ENCODE measurements at regions not wholly inside any gene's neighbourhood (a gene's known extent, or its start where the extent isn't known, plus 50 kb on each side); places are given as distances from the start of the nearest gene placed in this dataset.

- Mint-ChIP-seq H3K36me3 (ENCODE audit: low read depth) (no peaks in the 10 kb centered on the region), H3K9me3 (no peaks in the 10 kb centered on the region), H3K27ac (no peak overlapping the region)
These were observed 416.1 kb upstream of the IRX4 start for GRCh38 chr5:2298781-2299180.

GRCh38 chr5:2297991-2298390 is 415.3 kb upstream of the IRX4 start:
- no peaks in the 10 kb centered on the region for H3K9me3 Mint-ChIP-seq
- H3K27ac Mint-ChIP-seq, result no peak overlapping the region
- intact Hi-C loops (cut with micrococcal nuclease), result no loop called here
- H3K36me3 Mint-ChIP-seq (ENCODE audit: low read depth), result no peaks in the 10 kb centered on the region
- H3K4me1 Mint-ChIP-seq (ENCODE audit: low read depth), result no peaks in the 10 kb centered on the region
- no peak overlapping the region for H3K4me3 Mint-ChIP-seq
- no peaks in the 10 kb centered on the region for H3K27me3 Mint-ChIP-seq

More at GRCh38 chr5:2298781-2299180, 416.1 kb upstream of the IRX4 start:
- Mint-ChIP-seq H3K4me3 (no peak overlapping the region), H3K27me3 (no peaks in the 10 kb centered on the region), H3K4me1 (ENCODE audit: low read depth) (no peaks in the 10 kb centered on the region)
- intact Hi-C loops (cut with micrococcal nuclease), result no loop called here

GRCh38 chr5:2295476-2295875 is 412.8 kb upstream of the IRX4 start:
- Mint-ChIP-seq H3K9me3 (no peaks in the 10 kb centered on the region), H3K27me3 (no peaks in the 10 kb centered on the region), H3K4me3 (no peak overlapping the region), H3K27ac (no peak overlapping the region), H3K36me3 (ENCODE audit: low read depth) (no peaks in the 10 kb centered on the region), H3K4me1 (ENCODE audit: low read depth) (no peaks in the 10 kb centered on the region)
- intact Hi-C loops (cut with micrococcal nuclease), result no loop called here

- H3K4me3 Mint-ChIP-seq, result no peak overlapping the region
- H3K27ac Mint-ChIP-seq, result no peak overlapping the region
- no peaks in the 10 kb centered on the region for H3K9me3 Mint-ChIP-seq
- no peaks in the 10 kb centered on the region for H3K27me3 Mint-ChIP-seq
- intact Hi-C loops (cut with micrococcal nuclease), result no loop called here
- H3K4me1 Mint-ChIP-seq (ENCODE audit: low read depth), result no peaks in the 10 kb centered on the region
- H3K36me3 Mint-ChIP-seq (ENCODE audit: low read depth), result no peaks in the 10 kb centered on the region
These were observed 411.2 kb upstream of the IRX4 start for GRCh38 chr5:2293906-2294305.

GRCh38 chr5:2291146-2291840 is 408.6 kb upstream of the IRX4 start:
- intact Hi-C loops (cut with micrococcal nuclease), result no loop called here
- H3K9me3 Mint-ChIP-seq, result no peaks in the 10 kb centered on the region
- H3K27me3 Mint-ChIP-seq, result no peaks in the 10 kb centered on the region
- no peak overlapping the region for H3K27ac Mint-ChIP-seq
- no peaks in the 10 kb centered on the region for H3K36me3 Mint-ChIP-seq (ENCODE audit: low read depth)
- H3K4me1 Mint-ChIP-seq (ENCODE audit: low read depth), result no peaks in the 10 kb centered on the region
- no peak overlapping the region for H3K4me3 Mint-ChIP-seq

- H3K27me3 Mint-ChIP-seq, result no peaks in the 10 kb centered on the region
- H3K4me3 Mint-ChIP-seq, result no peak overlapping the region
- no peaks in the 10 kb centered on the region for H3K36me3 Mint-ChIP-seq (ENCODE audit: low read depth)
- H3K4me1 Mint-ChIP-seq (ENCODE audit: low read depth), result no peaks in the 10 kb centered on the region
- H3K27ac Mint-ChIP-seq, result no peak overlapping the region
- no peaks in the 10 kb centered on the region for H3K9me3 Mint-ChIP-seq
- intact Hi-C loops (cut with micrococcal nuclease), result no loop called here
These were observed 406.7 kb upstream of the IRX4 start for GRCh38 chr5:2289380-2289779.

GRCh38 chr5:2288968-2289367 is 406.2 kb upstream of the IRX4 start:
- no peak overlapping the region for H3K27ac Mint-ChIP-seq
- H3K27me3 Mint-ChIP-seq, result no peaks in the 10 kb centered on the region
- H3K9me3 Mint-ChIP-seq, result no peaks in the 10 kb centered on the region
- no peaks in the 10 kb centered on the region for H3K4me1 Mint-ChIP-seq (ENCODE audit: low read depth)
- no peaks in the 10 kb centered on the region for H3K36me3 Mint-ChIP-seq (ENCODE audit: low read depth)
- intact Hi-C loops (cut with micrococcal nuclease), result no loop called here
- no peak overlapping the region for H3K4me3 Mint-ChIP-seq

GRCh38 chr5:2288466-2288865 is 405.7 kb upstream of the IRX4 start:
- no peaks in the 10 kb centered on the region for H3K36me3 Mint-ChIP-seq (ENCODE audit: low read depth)
- H3K4me1 Mint-ChIP-seq (ENCODE audit: low read depth), result no peaks in the 10 kb centered on the region
- no peak overlapping the region for H3K27ac Mint-ChIP-seq
- intact Hi-C loops (cut with micrococcal nuclease), result no loop called here
- H3K9me3 Mint-ChIP-seq, result no peaks in the 10 kb centered on the region
- no peaks in the 10 kb centered on the region for H3K27me3 Mint-ChIP-seq
- no peak overlapping the region for H3K4me3 Mint-ChIP-seq

GRCh38 chr5:2286250-2286649 is 403.5 kb upstream of the IRX4 start:
- H3K4me1 Mint-ChIP-seq (ENCODE audit: low read depth), result no peaks in the 10 kb centered on the region
- no peaks in the 10 kb centered on the region for H3K9me3 Mint-ChIP-seq
- H3K4me3 Mint-ChIP-seq, result no peak overlapping the region
- H3K27me3 Mint-ChIP-seq, result no peaks in the 10 kb centered on the region
- no peak overlapping the region for H3K27ac Mint-ChIP-seq
- H3K36me3 Mint-ChIP-seq (ENCODE audit: low read depth), result no peaks in the 10 kb centered on the region
- intact Hi-C loops (cut with micrococcal nuclease), result no loop called here

- no peaks in the 10 kb centered on the region for H3K36me3 Mint-ChIP-seq (ENCODE audit: low read depth)
- H3K4me1 Mint-ChIP-seq (ENCODE audit: low read depth), result no peaks in the 10 kb centered on the region
- H3K27ac Mint-ChIP-seq, result no peak overlapping the region
- H3K27me3 Mint-ChIP-seq, result no peaks in the 10 kb centered on the region
- intact Hi-C loops (cut with micrococcal nuclease), result no loop called here
- peaks cover 11% of the 10 kb centered on the region for H3K9me3 Mint-ChIP-seq
- no peak overlapping the region for H3K4me3 Mint-ChIP-seq
These were observed 402.0 kb upstream of the IRX4 start for GRCh38 chr5:2284678-2285077.

GRCh38 chr5:2283481-2284045 is 400.8 kb upstream of the IRX4 start:
- H3K9me3 Mint-ChIP-seq, result peaks cover 12% of the 10 kb centered on the region
- no peak overlapping the region for H3K4me3 Mint-ChIP-seq
- H3K27me3 Mint-ChIP-seq, result no peaks in the 10 kb centered on the region
- no peaks in the 10 kb centered on the region for H3K36me3 Mint-ChIP-seq (ENCODE audit: low read depth)
- H3K27ac Mint-ChIP-seq, result no peak overlapping the region
- intact Hi-C loops (cut with micrococcal nuclease), result no loop called here
- no peaks in the 10 kb centered on the region for H3K4me1 Mint-ChIP-seq (ENCODE audit: low read depth)

- H3K4me1 Mint-ChIP-seq (ENCODE audit: low read depth), result no peaks in the 10 kb centered on the region
- H3K27me3 Mint-ChIP-seq, result no peaks in the 10 kb centered on the region
- intact Hi-C loops (cut with micrococcal nuclease), result no loop called here
- H3K36me3 Mint-ChIP-seq (ENCODE audit: low read depth), result no peaks in the 10 kb centered on the region
- H3K9me3 Mint-ChIP-seq, result peaks cover 12% of the 10 kb centered on the region
- no peak overlapping the region for H3K27ac Mint-ChIP-seq
- no peak overlapping the region for H3K4me3 Mint-ChIP-seq
These were observed 400.2 kb upstream of the IRX4 start for GRCh38 chr5:2282893-2283292.

- Mint-ChIP-seq H3K4me1 (ENCODE audit: low read depth) (no peaks in the 10 kb centered on the region), H3K4me3 (no peak overlapping the region), H3K36me3 (ENCODE audit: low read depth) (no peaks in the 10 kb centered on the region), H3K9me3 (peaks cover 12% of the 10 kb centered on the region), H3K27ac (no peak overlapping the region), H3K27me3 (no peaks in the 10 kb centered on the region)
- intact Hi-C loops (cut with micrococcal nuclease), result no loop called here
These were observed 399.4 kb upstream of the IRX4 start for GRCh38 chr5:2282034-2282690.

- H3K4me1 Mint-ChIP-seq (ENCODE audit: low read depth), result no peaks in the 10 kb centered on the region
- peaks cover 12% of the 10 kb centered on the region for H3K9me3 Mint-ChIP-seq
- H3K27me3 Mint-ChIP-seq, result no peaks in the 10 kb centered on the region
- no peak overlapping the region for H3K4me3 Mint-ChIP-seq
- no peaks in the 10 kb centered on the region for H3K36me3 Mint-ChIP-seq (ENCODE audit: low read depth)
- intact Hi-C loops (cut with micrococcal nuclease), result no loop called here
- H3K27ac Mint-ChIP-seq, result no peak overlapping the region
These were observed 398.7 kb upstream of the IRX4 start for GRCh38 chr5:2281446-2281845.

- peaks cover 12% of the 10 kb centered on the region for H3K9me3 Mint-ChIP-seq
- no peaks in the 10 kb centered on the region for H3K36me3 Mint-ChIP-seq (ENCODE audit: low read depth)
- H3K27me3 Mint-ChIP-seq, result no peaks in the 10 kb centered on the region
- no peaks in the 10 kb centered on the region for H3K4me1 Mint-ChIP-seq (ENCODE audit: low read depth)
- no peak overlapping the region for H3K4me3 Mint-ChIP-seq
- no peak overlapping the region for H3K27ac Mint-ChIP-seq
- intact Hi-C loops (cut with micrococcal nuclease), result no loop called here
These were observed 397.6 kb upstream of the IRX4 start for GRCh38 chr5:2280318-2280717.
